ENCODE measurements at regions not wholly inside any gene's neighbourhood (a gene's known extent, or its start where the extent isn't known, plus 50 kb on each side); places are given as distances from the start of the nearest gene placed in this dataset.

- Histone ChIP-seq H2BK15ac (ENCODE audit: low read length) (no peak overlapping the region), H2BK5ac (ENCODE audit: low read depth, low read length) (no peak overlapping the region), H3K4ac (replicated peaks; ENCODE audit: insufficient read length, low read depth, low read length) (no peak overlapping the region), H2BK12ac (ENCODE audit: low read depth, low read length) (no peak overlapping the region), H4K8ac (ENCODE audit: extremely low read depth, insufficient read depth, low read length) (no peak overlapping the region), H3K23me2 (ENCODE audit: low read depth, low read length) (no peaks in the 10 kb centered on the region), H3K56ac (replicated peaks; ENCODE audit: insufficient read length, low read depth, low read length) (no peak overlapping the region), H4K91ac (replicated peaks; ENCODE audit: insufficient read length, low read length) (no peak overlapping the region), H3K79me2 (ENCODE audit: control insufficient read depth in 1 of 2, insufficient read depth in 2 of 2, low read length in 2 of 2) (no peaks in the 10 kb centered on the region), H3K14ac (ENCODE audit: insufficient read length) (no peak overlapping the region), H3K9me3 (ENCODE audit: insufficient read depth in 2 of 2, low read depth in 1 of 2, low read length in 1 of 2) (peaks cover 12 to 14% of the 10 kb centered on the region in 2 experiments), H3K36me3 (ENCODE audit: control insufficient read depth in 2 of 4, insufficient read depth in 4 of 4, low read length in 3 of 4) (no peaks in the 10 kb centered on the region), H3K4me3 (ENCODE audit: extremely low read depth in 1 of 4, insufficient read depth in 2 of 4, low read depth in 3 of 4, low read length in 4 of 4) (no peak overlapping the region), H2AFZ (ENCODE audit: low read length) (no peak overlapping the region), H3K79me1 (ENCODE audit: low read depth, low read length) (no peaks in the 10 kb centered on the region), H3K9ac (replicated peaks in 1 of 4; ENCODE audit: extremely low read depth in 1 of 4, low read depth in 3 of 4, low read length in 3 of 4) (no peak overlapping the region), H3K4me1 (replicated peaks in 1 of 4; ENCODE audit: control insufficient read depth in 3 of 4, insufficient read depth in 4 of 4, low read length in 3 of 4) (no peaks in the 10 kb centered on the region), H4K20me1 (replicated peaks in 1 of 2; ENCODE audit: control insufficient read depth in 1 of 2, insufficient read depth in 2 of 2, low read length in 2 of 2) (no peaks in the 10 kb centered on the region), H3K18ac (ENCODE audit: extremely low read depth, low read length) (no peak overlapping the region), H4K5ac (ENCODE audit: insufficient read length, low read depth, low read length) (no peak overlapping the region), H3K27ac (ENCODE audit: low read depth, low read length) (no peak overlapping the region), H2AK5ac (ENCODE audit: low read depth, low read length) (no peak overlapping the region), H3K23ac (ENCODE audit: insufficient read length) (no peak overlapping the region), H2BK120ac (replicated peaks; ENCODE audit: low read depth, low read length) (no peak overlapping the region), H3K4me2 (ENCODE audit: insufficient read depth in 1 of 2, low read depth in 2 of 2, low read length in 2 of 2) (no peak overlapping the region), H3K27me3 (replicated peaks in 1 of 4; ENCODE audit: control insufficient read depth in 3 of 4, extremely low read depth in 1 of 4, insufficient read depth in 3 of 4, low read length in 3 of 4) (no peaks in the 10 kb centered on the region), H2BK20ac (ENCODE audit: low read length) (no peak overlapping the region)
- WGBS, 2 experiments (ENCODE audit: extremely low coverage in 1 of 2, insufficient coverage in 1 of 2, insufficient read length in 1 of 2, insufficient replicate concordance in 2 of 2, low coverage in 1 of 2, low lambda C conversion rate in 2 of 2, missing lambda C conversion rate in 1 of 2), result 95% methylated on average over 8 of the region's 8 CpGs; no CpG with 5 or more reads in 1 of the 2 experiments
- DNase-seq (ENCODE audit: low read depth in 1 of 2, low spot score in 2 of 2) (no peak), FAIRE-seq (no peak)
- ChIA-PET POLR2A (ENCODE audit: partially characterized antibody) (no interaction called here), CTCF (ENCODE audit: partially characterized antibody) (no interaction called here)
- TF ChIP-seq KDM1A (IDR thresholded peaks at IDR 0.05; ENCODE audit: borderline replicate concordance, low read length) (no peak), MAFK (IDR thresholded peaks at IDR 0.05; ENCODE audit: low read depth, low read length) (no peak), SIRT6 (IDR thresholded peaks at IDR 0.05; ENCODE audit: low read length) (no peak), FOSL1 (IDR thresholded peaks at IDR 0.05; ENCODE audit: insufficient read depth, low read depth, low read length) (no peak), SP4 (IDR thresholded peaks at IDR 0.05; ENCODE audit: low read length) (no peak), RFX5 (IDR thresholded peaks at IDR 0.05; ENCODE audit: borderline replicate concordance, low read depth, low read length) (no peak), RAD21 (IDR thresholded peaks at IDR 0.05 in 1 of 2, conservative IDR thresholded peaks at IDR 0.05 in 1 of 2; ENCODE audit: low read depth in 2 of 2, low read length in 2 of 2) (no peak), GABPA (IDR thresholded peaks at IDR 0.05; ENCODE audit: borderline replicate concordance, insufficient read depth, low read length) (no peak), CEBPB (IDR thresholded peaks at IDR 0.05; ENCODE audit: low read depth, low read length) (no peak), POLR2A (IDR thresholded peaks at IDR 0.05; ENCODE audit: control extremely low read depth in 1 of 2, low read depth in 2 of 2, low read length in 2 of 2) (no peak), CHD2 (IDR thresholded peaks at IDR 0.05; ENCODE audit: low read length) (no peak), ATF2 (IDR thresholded peaks at IDR 0.05; ENCODE audit: low read length) (no peak), SIN3A (conservative IDR thresholded peaks at IDR 0.05 in 1 of 2, IDR thresholded peaks at IDR 0.05 in 1 of 2; ENCODE audit: low read depth in 1 of 2, low read length in 2 of 2) (no peak), NANOG (IDR thresholded peaks at IDR 0.05; ENCODE audit: insufficient read depth, low read depth, low read length, poor library complexity, severe bottlenecking) (no peak)
Measured at GRCh38 chr7:68922850-68923249, 675.4 kb upstream of the AUTS2 start.

All from H1 (cell line).